Ishikawa (cell line): ENCODE measurements at regions not wholly inside any gene's neighbourhood (a gene's known extent, or its start where the extent isn't known, plus 50 kb on each side); places are given as distances from the start of the nearest gene placed in this dataset.

ENCODE experiments used
- EP300 ChIP-seq: IDR thresholded peaks from 2 replicates; pipeline ENCODE4 v1.6.1; 2012; ENCODE audit warnings: borderline replicate concordance
- MAX ChIP-seq: IDR thresholded peaks from 2 replicates; pipeline ENCODE4 v1.6.1; 2012

GRCh38 chr6:77089776-77090175 is 373.5 kb downstream of the HTR1B start:
- TF ChIP-seq EP300 (no peak), MAX (no peak)
